ENCODE measurements at regions not wholly inside any gene's neighbourhood (a gene's known extent, or its start where the extent isn't known, plus 50 kb on each side); places are given as distances from the start of the nearest gene placed in this dataset.

DNA sequence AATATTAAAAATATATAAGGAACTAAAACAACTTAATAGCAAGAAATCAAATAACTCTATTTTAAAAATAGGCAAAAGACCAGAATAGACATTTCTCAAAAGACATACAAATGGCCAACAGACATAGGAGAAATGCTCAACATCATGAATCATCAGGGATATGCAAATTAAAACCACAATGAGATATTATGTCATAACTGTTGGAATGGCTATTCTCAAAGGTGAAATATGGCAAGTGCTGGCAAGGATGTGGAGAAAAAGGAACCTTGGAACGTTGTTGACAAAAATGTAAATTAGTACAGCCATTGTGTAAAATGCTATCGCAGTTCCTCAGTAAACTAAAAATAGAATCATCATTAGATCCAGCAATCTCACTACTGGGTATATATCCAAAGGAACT lies 468.5 kb downstream of the NFIB start:
- Histone ChIP-seq H3K9me3 (no peaks in the 10 kb centered on the region), H3K36me3 (no peaks in the 10 kb centered on the region), H3K4me3 (replicated peaks in 1 of 3) (no peak overlapping the region), H3K4me1 (no peaks in the 10 kb centered on the region), H3K27me3 (no peaks in the 10 kb centered on the region), H3K27ac (no peak overlapping the region)
- intact Hi-C loops (cut with DNase I) = no loop called here
- DNase-seq = no peak
- no peak for TF ChIP-seq POLR2A (IDR thresholded peaks at IDR 0.05)
- TF ChIP-seq, protein P1, sequence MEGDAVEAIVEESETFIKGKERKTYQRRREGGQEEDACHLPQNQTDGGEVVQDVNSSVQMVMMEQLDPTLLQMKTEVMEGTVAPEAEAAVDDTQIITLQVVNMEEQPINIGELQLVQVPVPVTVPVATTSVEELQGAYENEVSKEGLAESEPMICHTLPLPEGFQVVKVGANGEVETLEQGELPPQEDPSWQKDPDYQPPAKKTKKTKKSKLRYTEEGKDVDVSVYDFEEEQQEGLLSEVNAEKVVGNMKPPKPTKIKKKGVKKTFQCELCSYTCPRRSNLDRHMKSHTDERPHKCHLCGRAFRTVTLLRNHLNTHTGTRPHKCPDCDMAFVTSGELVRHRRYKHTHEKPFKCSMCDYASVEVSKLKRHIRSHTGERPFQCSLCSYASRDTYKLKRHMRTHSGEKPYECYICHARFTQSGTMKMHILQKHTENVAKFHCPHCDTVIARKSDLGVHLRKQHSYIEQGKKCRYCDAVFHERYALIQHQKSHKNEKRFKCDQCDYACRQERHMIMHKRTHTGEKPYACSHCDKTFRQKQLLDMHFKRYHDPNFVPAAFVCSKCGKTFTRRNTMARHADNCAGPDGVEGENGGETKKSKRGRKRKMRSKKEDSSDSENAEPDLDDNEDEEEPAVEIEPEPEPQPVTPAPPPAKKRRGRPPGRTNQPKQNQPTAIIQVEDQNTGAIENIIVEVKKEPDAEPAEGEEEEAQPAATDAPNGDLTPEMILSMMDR (IDR thresholded peaks at IDR 0.05) = no peak
- WGBS, 2 donors = 78 to 79% methylated on average over 2 of the region's 2 CpGs

DNA sequence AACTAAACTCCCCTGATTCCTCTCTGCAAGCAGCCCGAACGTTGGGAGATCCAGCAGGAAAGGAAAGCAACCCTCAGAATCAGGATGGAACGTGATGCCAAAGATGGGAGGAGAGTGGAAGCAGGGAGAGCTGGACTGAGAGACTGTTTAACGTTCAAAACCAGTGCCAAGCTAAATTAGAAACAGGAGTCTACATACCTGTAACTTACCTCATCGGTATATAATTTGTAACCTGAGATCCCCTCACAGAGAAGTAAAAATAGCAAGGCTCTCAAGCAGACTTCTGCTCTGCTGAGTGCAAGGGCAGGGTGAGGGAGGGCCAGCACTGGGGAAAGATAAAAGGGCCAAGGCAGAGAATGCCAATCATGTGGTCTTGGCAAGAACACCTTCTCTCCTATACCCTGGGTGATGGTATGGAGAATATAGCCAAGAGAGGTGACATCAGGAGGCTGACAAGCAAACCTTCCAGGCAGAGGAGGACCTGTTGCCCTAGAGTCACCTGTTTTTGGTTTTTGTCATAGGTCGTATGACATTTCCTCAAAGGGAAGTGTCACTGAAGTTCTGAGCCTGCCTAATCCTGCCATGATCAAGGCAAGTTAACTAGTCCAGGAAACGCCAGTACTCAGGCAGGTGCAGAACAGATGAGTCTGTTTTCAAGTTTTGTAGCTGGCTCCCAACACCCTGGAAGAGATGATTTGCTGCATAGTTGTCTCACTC lies 472.0 kb downstream of the NFIB start:
- peak; percentile 6 to 7 for DNase-seq
- H3K36me3 ChIP-seq = no peaks in the 10 kb centered on the region
- intact Hi-C loops (cut with DNase I) = no loop called here
- H3K27ac ChIP-seq = no peak overlapping the region
- no peak overlapping the region for H3K4me3 ChIP-seq (replicated peaks in 1 of 3)
- 38 to 45% methylated on average over 7 of the region's 7 CpGs for WGBS, 2 donors
- no peaks in the 10 kb centered on the region for H3K4me1 ChIP-seq
- TF ChIP-seq, protein P1 (IDR thresholded peaks at IDR 0.05) = no peak
- TF ChIP-seq POLR2A (IDR thresholded peaks at IDR 0.05) = no peak
- H3K27me3 ChIP-seq = no peaks in the 10 kb centered on the region
- H3K9me3 ChIP-seq = no peaks in the 10 kb centered on the region

DNA sequence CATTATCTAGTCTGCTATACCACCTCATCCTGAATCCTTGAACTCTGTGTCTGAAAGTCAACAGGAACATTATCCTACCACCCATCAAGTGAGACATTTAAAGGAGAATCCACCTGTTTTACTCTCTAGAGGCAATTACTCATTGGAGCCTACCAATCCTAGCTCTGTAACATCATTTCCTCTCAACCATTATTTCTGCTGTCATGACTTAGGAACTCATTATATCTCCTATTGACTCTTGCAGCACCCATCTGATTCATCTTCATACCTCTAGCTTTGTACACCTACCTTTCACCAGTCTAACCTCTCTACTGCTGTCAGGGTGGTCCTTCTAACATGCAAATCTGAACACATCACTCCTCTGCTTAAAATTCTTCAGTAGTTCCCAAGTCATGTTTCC lies 481.5 kb downstream of the NFIB start:
- no peak overlapping the region for H3K4me3 ChIP-seq (replicated peaks in 1 of 3)
- no peak for TF ChIP-seq POLR2A (IDR thresholded peaks at IDR 0.05)
- TF ChIP-seq, protein P1 (IDR thresholded peaks at IDR 0.05) = no peak
- H3K27ac ChIP-seq = no peak overlapping the region
- intact Hi-C loops (cut with DNase I) = no loop called here
- DNase-seq = no peak
- H3K36me3 ChIP-seq = no peaks in the 10 kb centered on the region
- no peaks in the 10 kb centered on the region for H3K9me3 ChIP-seq
- H3K27me3 ChIP-seq = no peaks in the 10 kb centered on the region
- H3K4me1 ChIP-seq = no peaks in the 10 kb centered on the region

DNA sequence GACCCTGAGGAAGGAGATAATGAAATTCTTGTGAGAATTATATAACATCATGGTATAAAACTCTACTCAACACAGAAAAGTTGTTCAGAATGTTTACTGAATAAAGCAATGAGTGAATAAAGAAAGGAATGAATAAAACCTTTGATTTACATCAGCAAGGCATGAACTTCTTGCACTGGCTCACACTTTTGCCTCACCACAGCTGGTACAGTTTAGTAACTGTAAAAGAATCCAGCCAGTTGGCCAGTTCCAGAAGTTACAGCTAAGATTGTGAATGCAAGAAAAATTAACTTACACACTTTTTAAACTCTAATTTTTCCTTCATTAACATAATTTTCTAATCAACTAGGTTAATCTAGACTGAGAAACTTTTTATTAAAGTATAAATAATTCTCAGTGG lies 490.9 kb downstream of the NFIB start:
- DNase-seq = no peak
- intact Hi-C loops (cut with DNase I) = no loop called here
- Histone ChIP-seq H3K4me3 (replicated peaks in 1 of 3) (no peak overlapping the region), H3K4me1 (peaks cover 0 to 7% of the 10 kb centered on the region in 2 donors), H3K27me3 (no peaks in the 10 kb centered on the region), H3K27ac (no peak overlapping the region), H3K9me3 (no peaks in the 10 kb centered on the region), H3K36me3 (no peaks in the 10 kb centered on the region)
- TF ChIP-seq, protein P1 (IDR thresholded peaks at IDR 0.05) = no peak
- TF ChIP-seq POLR2A (IDR thresholded peaks at IDR 0.05) = no peak

DNA sequence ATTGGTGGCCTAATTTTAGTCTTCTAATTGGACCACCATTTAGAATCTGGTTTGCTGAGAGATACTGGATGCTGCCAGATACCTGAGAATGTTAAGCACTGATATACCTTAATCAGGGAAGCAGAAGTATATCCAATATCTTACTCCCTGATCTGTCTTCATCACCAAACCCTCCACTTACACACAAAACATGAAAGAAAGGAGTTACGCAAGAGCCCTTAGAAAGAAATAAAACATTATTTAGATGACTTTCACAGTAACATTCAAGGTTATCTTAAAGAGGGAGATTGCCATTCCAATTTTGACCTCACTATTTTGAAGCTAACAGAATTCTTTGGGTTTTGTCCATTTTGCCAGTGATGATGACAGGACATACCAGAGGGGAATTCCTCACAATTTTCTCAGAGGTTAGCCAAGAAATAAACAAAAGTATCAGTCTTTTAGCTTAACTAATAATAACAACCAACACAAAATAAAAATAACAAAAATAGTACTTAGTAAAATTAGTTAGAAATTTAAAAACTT lies 496.1 kb downstream of the NFIB start:
- TF ChIP-seq POLR2A (IDR thresholded peaks at IDR 0.05) = no peak
- TF ChIP-seq, protein P1 (IDR thresholded peaks at IDR 0.05) = no peak
- H3K9me3 ChIP-seq = no peaks in the 10 kb centered on the region
- intact Hi-C loops (cut with DNase I) = no loop called here
- no peaks in the 10 kb centered on the region for H3K36me3 ChIP-seq
- DNase-seq = no peak
- no peak overlapping the region for H3K4me3 ChIP-seq (replicated peaks in 1 of 3)
- H3K27me3 ChIP-seq = no peaks in the 10 kb centered on the region
- H3K27ac ChIP-seq = no peak overlapping the region
- 89 to 91% methylated on average over 1 of the region's 1 CpG for WGBS, 2 donors
- no peaks in the 10 kb centered on the region for H3K4me1 ChIP-seq

All from thyroid gland (tissue), 4 donors.